Neuron (in vitro differentiated cells): ENCODE measurements at regions not wholly inside any gene's neighbourhood (a gene's known extent, or its start where the extent isn't known, plus 50 kb on each side); places are given as distances from the start of the nearest gene placed in this dataset.
"Not testable (repeated sequence)": the region's sequence is repeated elsewhere in the genome, so short reads cannot be mapped to it uniquely, and the experiment has no call there.

ENCODE experiments used
- H2AFZ ChIP-seq: one replicate; pipeline ENCODE4 v1.6.1; 2013; ENCODE audit warnings: low read depth, mild to moderate bottlenecking, inconsistent platforms, low read length, moderate library complexity
- H3K27me3 ChIP-seq: one replicate; pipeline ENCODE4 v1.6.1; 2013; ENCODE audit warnings: low read length; ENCODE audit not compliant: insufficient read depth
- H3K36me3 ChIP-seq: one replicate; pipeline ENCODE4 v1.6.1; 2013; ENCODE audit warnings: low read length; ENCODE audit not compliant: insufficient read depth
- H3K4me1 ChIP-seq: one replicate; pipeline ENCODE4 v1.6.1; 2013; ENCODE audit warnings: low read length; ENCODE audit not compliant: insufficient read depth
- H3K4me3 ChIP-seq: 2 replicates; pipeline ENCODE4 v1.5.1; 2013; ENCODE audit warnings: mild to moderate bottlenecking, low read length, moderate library complexity
- H3K9me3 ChIP-seq: one replicate; pipeline ENCODE4 v1.6.1; 2013; ENCODE audit warnings: low read length

DNA sequence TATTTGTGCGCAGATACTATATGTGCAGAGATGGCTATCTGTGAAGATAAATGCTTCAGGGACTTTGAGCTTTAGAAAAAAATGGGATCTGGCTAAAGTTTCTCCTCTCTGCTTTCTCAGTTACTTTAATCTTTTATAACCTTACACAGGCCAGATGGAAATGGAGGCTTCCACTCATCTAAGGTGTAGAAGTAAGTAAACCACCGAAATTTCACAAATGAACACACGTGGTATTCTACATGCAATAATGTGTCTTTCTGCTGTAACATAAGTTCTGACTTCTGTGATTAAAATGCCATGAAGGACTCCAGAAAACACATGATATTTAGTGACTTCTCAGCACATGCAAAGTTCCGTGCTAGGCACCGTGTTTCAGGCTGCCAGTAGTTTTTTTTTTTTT is 99.1 kb upstream of the FOXN3 start:
- Histone ChIP-seq H3K4me3 (no peak overlapping the region), H3K27me3 (no peaks in the 10 kb centered on the region), H3K36me3 (no peaks in the 10 kb centered on the region), H2AFZ (no peak overlapping the region), H3K4me1 (no peaks in the 10 kb centered on the region), H3K9me3 (no peaks in the 10 kb centered on the region)

DNA sequence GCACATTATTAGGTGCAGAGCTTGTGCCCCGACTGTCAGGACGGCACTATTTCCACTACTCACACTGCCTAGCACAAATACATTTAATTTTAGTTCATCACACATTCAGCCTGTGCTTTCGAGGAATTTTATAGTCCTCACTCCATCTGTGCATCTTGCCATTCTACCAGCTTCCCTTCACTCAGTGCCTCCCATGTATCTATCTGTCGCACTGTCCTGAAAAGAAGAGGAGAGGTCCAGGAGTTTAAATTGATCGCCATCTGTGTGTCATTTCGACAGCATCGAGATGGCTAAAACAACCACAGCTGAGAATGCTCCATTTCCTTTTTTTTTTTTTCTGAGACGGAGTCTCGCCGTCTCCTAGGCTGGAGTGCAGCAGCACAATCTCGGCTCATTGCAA is 97.6 kb upstream of the FOXN3 start:
- Histone ChIP-seq H3K27me3 (no peaks in the 10 kb centered on the region), H3K36me3 (no peaks in the 10 kb centered on the region), H3K9me3 (no peaks in the 10 kb centered on the region), H3K4me3 (no peak overlapping the region), H3K4me1 (no peaks in the 10 kb centered on the region), H2AFZ (no peak overlapping the region)

DNA sequence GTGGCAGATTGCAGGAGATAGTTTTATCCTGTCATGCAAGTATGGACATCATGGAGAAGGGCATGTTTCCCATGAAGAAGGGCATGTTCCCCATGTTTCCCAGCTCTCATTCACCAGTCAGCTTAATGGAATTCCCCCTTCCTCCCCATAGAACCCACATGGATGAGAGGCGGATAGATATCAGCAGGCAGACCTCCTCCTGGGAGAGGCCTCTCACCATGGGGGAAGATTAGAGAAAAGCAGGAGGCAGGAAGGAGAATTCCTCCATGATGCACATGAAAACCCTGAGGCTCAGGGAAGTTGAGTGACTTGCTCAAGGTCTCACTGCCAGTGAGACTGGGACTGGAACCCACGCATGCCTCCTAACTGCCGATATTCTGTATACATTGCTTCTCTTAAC is 92.9 kb upstream of the FOXN3 start:
- no peak overlapping the region for H2AFZ ChIP-seq
- no peaks in the 10 kb centered on the region for H3K4me1 ChIP-seq
- no peaks in the 10 kb centered on the region for H3K36me3 ChIP-seq
- no peaks in the 10 kb centered on the region for H3K27me3 ChIP-seq
- H3K9me3 ChIP-seq = peaks cover 2% of the 10 kb centered on the region
- H3K4me3 ChIP-seq = no peak overlapping the region

DNA sequence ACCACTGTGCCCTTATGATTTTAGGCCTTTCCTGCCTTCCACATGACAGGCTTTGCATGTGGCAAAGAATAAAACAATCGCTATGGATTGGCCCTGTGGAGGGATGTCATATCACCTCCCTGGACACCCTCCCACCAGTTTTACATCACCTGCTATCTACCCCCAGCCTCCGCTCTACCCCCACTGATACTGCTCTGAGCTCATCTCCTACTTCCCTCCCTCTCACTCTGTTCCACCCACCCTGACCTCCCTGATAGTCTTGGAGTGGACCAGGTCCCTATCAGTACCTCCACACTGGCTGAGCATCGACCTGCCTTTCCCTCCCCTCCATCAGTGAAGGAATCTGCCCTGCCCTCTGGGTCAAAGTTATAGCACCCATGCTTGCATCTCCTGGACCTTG is 91.8 kb upstream of the FOXN3 start:
- Histone ChIP-seq H3K36me3 (no peaks in the 10 kb centered on the region), H3K9me3 (peaks cover 5% of the 10 kb centered on the region), H2AFZ (no peak overlapping the region), H3K4me3 (no peak overlapping the region), H3K4me1 (no peaks in the 10 kb centered on the region), H3K27me3 (no peaks in the 10 kb centered on the region)

DNA sequence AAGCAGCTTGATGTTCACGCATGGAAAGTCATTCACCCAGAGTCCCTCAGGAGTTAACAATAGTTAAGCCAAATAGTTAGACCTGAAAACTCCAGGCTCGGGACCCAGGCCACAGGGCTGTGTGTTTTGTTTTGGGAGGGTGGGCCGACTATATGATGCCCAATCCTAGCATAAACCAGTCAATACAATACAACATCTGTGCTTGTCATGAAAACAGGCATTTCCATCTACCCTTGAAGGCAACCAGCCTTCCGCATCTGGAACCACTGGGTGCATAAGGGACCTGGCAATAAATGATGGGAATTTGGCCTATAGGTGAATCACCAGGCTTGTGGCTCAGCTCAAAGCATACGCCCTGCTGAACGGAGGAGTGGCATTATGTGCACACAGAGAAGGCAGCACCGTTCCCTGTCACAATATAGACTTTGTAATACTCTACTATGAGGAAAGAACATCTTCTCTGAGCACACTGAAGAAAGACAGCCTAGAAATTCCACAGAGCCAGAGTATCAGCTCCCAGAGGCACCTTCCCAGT is 91.0 kb upstream of the FOXN3 start:
- H3K4me1 ChIP-seq = no peaks in the 10 kb centered on the region
- no peak overlapping the region for H3K4me3 ChIP-seq
- peaks cover 5% of the 10 kb centered on the region for H3K9me3 ChIP-seq
- no peaks in the 10 kb centered on the region for H3K27me3 ChIP-seq
- H3K36me3 ChIP-seq = no peaks in the 10 kb centered on the region
- no peak overlapping the region for H2AFZ ChIP-seq

DNA sequence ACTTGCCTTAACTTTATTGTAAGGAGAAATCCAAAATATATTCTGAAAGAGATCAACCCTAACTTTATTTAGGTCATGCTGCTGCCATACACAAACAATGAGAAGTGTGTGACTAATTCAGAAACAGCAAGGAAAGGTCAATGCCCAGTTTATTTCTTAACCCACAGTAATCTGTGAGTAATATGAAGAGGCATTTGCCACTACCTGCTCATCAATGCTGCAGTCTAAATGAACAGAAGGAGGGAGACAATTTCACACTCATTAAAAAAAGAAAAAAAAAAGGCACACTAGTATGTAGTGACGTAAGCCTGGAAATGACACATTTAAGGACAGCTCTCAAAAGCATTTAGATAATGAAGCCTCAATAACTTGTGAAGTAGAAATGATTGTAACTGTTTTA is 90.5 kb upstream of the FOXN3 start:
- no peaks in the 10 kb centered on the region for H3K4me1 ChIP-seq
- no peaks in the 10 kb centered on the region for H3K27me3 ChIP-seq
- H3K36me3 ChIP-seq = no peaks in the 10 kb centered on the region
- H2AFZ ChIP-seq = no peak overlapping the region
- no peak overlapping the region for H3K4me3 ChIP-seq
- peaks cover 5% of the 10 kb centered on the region for H3K9me3 ChIP-seq

DNA sequence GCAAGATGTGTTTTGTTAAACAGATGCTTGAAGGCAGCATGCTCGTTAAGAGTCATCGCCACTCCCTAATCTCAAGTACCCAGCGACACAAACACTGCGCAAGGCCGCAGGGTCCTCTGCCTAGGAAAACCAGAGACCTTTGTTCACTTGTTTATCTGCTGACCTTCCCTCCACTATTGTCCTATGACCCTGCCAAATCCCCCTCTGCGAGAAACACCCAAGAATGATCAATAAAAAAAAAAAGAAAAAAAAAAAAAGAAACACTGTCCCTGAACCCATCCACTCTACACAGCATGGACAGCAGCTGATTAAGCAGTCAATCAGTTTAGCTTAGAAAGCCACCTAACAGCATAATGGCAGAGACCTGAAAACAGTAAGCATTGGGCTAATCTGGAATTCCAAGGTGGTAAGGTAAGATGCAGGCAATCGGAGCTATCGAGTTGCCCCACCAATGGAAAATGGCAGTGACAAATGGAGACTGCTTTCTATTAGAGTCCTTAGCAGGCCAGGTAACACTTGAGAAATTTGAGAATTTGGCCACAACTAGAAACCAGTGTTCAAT is 89.9 kb upstream of the FOXN3 start:
- H3K4me3 ChIP-seq, H2AFZ ChIP-seq, H3K27me3 ChIP-seq, H3K36me3 ChIP-seq, H3K9me3 ChIP-seq, H3K4me1 ChIP-seq: not testable (repeated sequence)

DNA sequence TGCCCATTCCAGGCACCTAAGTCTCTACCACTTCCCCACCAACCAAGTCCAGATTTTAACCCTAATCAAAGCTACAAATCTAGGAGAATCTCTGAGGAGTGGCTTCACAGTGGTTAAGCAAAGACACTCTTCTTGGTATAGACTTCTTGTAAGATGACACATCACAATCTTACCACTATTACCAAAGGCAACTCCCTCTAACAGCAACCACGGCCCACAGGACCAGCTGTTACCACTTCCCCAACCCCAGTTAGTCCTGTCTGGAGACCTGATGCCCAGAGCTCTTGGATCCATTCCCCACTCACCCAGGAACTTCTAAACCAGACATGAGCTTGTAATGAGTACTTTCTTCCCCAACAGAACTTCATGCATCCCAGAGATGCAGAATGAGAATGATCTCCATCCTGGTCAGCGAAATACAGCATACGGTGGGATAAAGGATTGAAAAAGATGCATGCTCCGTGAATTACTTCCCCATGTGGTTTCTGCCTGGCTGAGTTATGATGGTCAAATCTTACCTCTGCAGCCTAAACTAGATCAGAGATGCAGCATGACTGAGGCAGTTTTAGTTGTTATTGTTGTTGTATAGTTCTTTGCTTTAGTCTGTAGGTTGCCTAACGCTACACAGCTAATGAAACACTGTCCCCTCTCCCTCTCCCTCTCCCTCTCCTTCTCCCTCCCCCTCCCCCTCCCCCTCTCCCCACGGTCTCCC is 87.7 kb upstream of the FOXN3 start:
- peaks cover 5% of the 10 kb centered on the region for H3K9me3 ChIP-seq
- no peak overlapping the region for H2AFZ ChIP-seq
- no peak overlapping the region for H3K4me3 ChIP-seq
- H3K27me3 ChIP-seq = no peaks in the 10 kb centered on the region
- no peaks in the 10 kb centered on the region for H3K4me1 ChIP-seq
- no peaks in the 10 kb centered on the region for H3K36me3 ChIP-seq

DNA sequence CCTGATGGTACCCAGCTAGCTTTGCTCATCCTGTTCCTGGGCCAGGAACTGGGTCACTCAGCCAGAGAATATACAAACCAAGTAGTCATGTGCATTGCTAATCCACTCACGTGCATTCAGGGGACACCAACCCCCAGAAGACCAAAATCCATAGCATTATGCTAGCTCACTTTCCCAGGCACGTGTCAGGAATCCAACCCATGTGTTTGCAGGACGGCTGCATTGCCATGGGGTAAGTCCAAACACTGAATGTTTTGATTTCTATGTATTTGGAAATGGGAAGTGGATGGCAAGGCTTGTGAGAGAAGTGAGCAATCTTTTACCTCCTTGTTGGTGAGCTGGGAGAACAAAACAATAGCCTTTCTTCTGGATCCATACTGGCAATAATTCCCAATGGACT is 87.1 kb upstream of the FOXN3 start:
- no peaks in the 10 kb centered on the region for H3K4me1 ChIP-seq
- no peaks in the 10 kb centered on the region for H3K36me3 ChIP-seq
- peaks cover 5% of the 10 kb centered on the region for H3K9me3 ChIP-seq
- H3K4me3 ChIP-seq = no peak overlapping the region
- H2AFZ ChIP-seq = no peak overlapping the region
- H3K27me3 ChIP-seq = no peaks in the 10 kb centered on the region

DNA sequence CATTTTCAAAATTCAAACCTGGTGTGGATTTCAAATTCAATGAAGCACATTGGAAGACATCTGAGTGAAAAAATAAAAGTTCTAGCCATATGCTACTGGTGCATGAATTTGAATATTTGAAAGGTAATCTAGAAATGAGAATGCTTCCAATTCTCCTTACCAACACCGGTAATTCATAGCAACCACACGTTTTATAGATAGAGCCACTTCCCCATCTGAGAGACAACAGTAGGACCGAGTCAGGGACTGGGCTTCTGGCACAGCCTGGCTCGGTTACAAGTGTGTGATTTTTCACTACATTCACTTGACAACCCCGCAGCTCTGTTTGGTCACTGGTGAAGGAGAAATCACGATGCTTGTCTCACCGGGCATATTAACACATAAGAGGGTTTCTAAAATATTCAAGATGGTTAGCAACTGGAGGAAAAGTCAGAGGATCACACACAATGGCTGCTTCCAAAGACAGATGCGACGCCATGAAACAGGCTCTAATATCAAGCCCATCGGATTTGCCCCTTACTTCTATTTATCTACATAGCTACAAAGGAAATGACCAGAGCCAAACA is 86.5 kb upstream of the FOXN3 start:
- Histone ChIP-seq H3K27me3 (no peaks in the 10 kb centered on the region), H3K9me3 (peaks cover 5% of the 10 kb centered on the region), H2AFZ (no peak overlapping the region), H3K4me1 (no peaks in the 10 kb centered on the region), H3K36me3 (no peaks in the 10 kb centered on the region), H3K4me3 (no peak overlapping the region)

DNA sequence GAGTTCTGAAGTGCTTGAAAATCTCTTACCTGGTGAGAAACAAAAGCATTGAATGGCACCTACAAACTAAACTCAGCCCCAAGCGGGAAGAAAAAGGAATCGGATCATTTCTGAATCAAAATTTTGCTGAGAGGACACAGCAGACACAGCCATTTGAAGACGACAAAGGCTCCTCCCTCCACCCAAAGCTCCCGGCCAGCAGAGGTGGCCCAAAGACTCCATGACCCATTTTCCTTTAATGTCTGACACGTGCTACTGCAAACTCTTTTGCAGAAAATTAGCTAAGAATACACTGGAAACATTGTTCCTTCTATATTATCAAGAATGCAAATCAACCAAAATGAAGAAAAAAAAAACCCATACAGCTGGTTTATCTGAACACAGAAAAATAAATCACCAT is 85.9 kb upstream of the FOXN3 start:
- H3K36me3 ChIP-seq = no peaks in the 10 kb centered on the region
- peaks cover 5% of the 10 kb centered on the region for H3K9me3 ChIP-seq
- H2AFZ ChIP-seq = no peak overlapping the region
- H3K4me3 ChIP-seq = no peak overlapping the region
- H3K27me3 ChIP-seq = no peaks in the 10 kb centered on the region
- H3K4me1 ChIP-seq = no peaks in the 10 kb centered on the region

DNA sequence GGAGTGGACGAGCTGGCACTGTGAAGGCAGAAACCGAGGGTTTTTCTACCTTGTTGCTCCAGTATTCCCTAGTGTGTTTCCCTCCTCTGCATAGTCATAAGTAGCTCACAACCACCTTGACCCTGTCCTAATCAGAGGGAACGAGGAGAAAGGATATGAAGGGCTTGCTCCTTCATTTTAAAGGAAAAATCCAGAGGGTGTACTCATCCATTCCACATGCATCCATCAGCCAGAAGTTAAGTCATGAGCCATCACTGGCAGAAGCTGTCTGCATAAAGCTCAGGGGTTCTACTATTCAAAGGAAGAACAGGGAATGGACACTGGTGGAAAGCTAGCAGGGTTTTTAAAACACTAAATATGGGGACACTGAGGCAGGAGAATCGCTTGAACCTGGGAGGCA is 84.3 kb upstream of the FOXN3 start:
- Histone ChIP-seq H3K9me3 (peaks cover 5% of the 10 kb centered on the region), H3K4me1 (no peaks in the 10 kb centered on the region), H3K4me3 (no peak overlapping the region), H3K36me3 (no peaks in the 10 kb centered on the region), H2AFZ (no peak overlapping the region), H3K27me3 (no peaks in the 10 kb centered on the region)

DNA sequence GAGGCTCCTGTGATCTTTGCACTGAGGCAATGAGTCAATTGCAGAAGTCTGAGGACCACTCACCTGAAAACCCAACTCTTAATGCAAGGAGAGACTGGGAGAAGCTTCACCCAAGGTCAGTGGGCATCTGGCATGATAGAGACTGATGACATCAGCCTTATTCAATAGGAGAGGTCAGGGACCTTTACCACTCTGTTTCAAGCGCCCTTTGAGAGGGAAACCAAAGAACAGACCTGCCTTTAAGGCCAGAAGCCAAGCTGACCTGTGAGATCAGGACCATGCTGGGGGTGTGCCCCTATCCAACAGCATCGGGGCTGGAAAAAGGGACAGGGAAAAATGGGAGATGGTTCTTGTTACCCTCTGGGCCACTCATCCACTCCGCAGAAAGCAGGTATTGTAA is 83.3 kb upstream of the FOXN3 start:
- H2AFZ ChIP-seq = no peak overlapping the region
- H3K4me3 ChIP-seq = no peak overlapping the region
- no peaks in the 10 kb centered on the region for H3K36me3 ChIP-seq
- peaks cover 5% of the 10 kb centered on the region for H3K9me3 ChIP-seq
- no peaks in the 10 kb centered on the region for H3K27me3 ChIP-seq
- no peaks in the 10 kb centered on the region for H3K4me1 ChIP-seq
